SKM-1 (cell line): ENCODE measurements at regions not wholly inside any gene's neighbourhood (a gene's known extent, or its start where the extent isn't known, plus 50 kb on each side); places are given as distances from the start of the nearest gene placed in this dataset.
"Not testable (repeated sequence)": the region's sequence is repeated elsewhere in the genome, so short reads cannot be mapped to it uniquely, and the experiment has no call there.

Source experiments
- DNase-seq: peaks from one replicate; lab custom pipeline; 2025; ENCODE audit not compliant: unreplicated experiment; lab: John Stamatoyannopoulos, UW

DNA sequence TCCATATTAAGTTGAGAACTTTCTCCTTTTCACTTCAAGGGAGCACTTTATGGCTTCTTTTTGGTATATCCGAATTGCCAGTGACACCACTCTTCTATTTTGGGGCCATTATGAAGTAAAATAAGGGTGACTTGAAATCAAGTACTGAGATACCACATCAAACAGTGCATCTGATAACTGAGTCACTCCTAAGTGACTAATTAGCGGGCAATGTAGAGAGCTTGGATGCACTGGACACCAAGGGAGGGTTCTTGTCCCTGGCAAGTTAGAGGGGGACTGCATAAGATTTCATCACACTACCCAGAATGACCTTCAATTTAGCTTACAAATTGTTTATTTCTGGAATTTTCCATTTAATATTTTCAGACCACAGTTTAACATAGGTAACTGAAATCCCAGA lies 813.9 kb upstream of the CDH10 start:
- no peak for DNase-seq

DNA sequence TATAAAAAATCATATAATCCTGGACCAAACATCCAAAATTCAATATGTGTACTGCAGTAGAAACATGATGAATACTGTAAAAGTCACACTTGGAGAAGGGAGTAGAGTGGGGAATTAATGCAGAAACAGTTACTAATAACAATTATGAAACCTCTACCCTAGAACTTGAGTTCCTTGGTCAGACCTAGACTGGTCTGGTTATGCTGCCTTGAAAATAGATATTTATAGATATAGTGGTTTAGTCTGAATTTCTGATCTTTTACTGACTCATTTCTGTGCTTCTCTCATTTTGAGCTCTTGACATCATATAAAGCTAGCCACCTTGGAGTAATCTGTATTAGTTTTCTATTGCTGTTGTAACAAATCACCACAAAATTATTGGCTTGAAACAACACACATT lies 808.7 kb upstream of the CDH10 start:
- DNase-seq, result no peak

DNA sequence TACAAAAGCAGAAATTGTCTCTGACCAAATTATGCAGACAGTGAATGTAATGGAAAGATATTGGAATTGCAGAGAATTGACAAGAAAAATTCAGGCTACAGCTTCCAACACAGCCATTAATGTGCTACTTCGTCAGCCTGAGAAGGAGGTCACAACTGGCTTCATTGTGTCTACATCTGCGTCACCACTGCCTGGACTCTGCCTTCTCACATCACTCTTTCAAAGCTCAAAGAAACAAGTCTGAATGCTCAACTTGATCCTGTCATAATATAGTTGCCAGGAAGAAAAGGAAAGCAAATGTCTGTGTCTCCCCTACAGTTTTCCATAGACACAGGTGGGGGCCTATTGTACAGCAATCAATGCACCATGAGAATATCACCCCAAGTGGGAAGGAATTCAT lies 806.5 kb upstream of the CDH10 start:
- DNase-seq, result no peak

DNA sequence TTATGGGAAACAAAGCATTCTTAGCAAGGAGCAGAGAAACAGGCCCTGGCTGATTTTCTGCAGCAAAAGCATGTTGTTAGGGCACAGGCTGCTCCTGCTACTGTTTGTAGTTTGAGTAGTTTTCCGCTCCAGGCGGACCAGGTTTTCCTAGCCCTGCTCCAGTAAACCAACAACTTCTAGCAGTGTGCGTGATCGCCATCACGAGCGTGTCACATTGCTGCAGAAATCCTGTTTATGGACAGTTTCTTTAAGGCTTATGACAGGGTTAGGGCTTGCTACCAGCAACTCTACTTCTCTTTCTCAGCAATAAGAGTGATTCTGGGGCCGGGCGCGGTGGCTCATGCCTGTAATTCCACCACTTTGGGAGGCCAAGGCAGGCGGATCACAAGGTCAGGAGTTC lies 803.9 kb upstream of the CDH10 start:
- DNase-seq, result no peak

DNA sequence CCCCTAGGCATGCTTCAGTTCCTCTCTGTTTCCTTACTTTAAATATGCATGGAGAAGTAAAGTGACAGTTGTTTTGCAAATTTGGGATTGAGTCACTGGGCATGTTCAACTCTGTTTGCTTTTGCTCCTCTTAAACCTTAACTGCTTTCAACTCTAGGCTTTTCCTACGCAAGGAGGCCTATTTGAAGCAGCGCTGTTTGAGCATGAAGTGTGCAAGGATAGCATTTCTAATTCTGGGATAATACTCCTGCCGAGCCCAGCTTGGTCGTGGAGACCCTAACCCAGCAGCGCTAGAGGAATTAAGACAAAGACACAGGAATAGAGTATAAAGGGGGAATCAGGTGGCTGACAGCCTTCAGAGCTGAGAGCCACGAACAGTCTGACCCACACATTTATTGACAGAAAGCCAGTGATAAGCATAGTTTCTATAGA lies 803.4 kb upstream of the CDH10 start:
- DNase-seq, result no peak

DNA sequence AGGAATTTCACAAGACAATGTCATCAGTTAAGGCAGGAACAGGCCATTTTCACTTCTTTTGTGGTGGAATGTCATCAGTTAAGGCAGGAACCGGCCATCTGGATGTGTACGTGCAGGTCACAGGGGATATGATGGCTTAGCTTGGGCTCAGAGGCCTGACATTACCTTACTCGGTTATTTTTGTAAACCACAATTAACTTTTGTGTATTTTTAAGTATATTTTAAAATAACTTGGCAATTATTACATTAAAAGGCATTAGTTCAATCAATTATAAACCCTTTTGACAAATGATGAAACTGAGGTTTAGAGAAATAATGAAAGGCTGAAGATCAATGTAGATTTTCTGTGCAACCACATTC lies 801.3 kb upstream of the CDH10 start:
- not testable (repeated sequence) for DNase-seq

DNA sequence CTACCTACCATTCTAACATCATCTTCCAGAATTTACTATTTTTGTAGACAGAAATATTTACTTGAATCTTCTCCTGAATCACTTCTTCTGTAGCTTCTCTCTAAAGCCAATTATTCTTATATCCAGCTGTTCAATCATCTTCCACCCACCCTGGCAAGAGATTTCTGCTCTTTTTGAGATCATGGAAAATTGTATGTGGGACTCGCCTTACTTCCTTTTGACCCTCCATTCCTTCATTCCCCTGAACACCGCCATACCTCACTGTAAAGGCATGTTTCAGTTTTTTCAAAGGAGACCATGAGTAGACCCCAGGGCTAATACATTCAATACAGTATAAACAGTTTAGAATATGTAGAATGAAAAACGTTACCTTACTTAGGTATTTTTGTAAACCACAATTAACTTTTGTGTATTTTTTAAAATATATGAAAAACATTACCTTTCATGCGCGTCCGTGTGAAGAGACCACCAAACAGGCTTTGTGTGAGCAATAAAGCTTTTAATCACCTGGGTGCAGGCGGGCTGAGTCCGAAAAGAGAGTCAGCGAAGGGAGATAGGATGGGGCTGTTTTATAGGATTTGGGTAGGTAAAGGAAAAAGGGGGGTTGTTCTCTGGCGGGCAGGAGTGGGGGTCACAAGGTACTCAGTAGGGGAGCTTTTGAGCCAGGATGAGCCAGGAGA lies 800.7 kb upstream of the CDH10 start:
- not testable (repeated sequence) for DNase-seq

DNA sequence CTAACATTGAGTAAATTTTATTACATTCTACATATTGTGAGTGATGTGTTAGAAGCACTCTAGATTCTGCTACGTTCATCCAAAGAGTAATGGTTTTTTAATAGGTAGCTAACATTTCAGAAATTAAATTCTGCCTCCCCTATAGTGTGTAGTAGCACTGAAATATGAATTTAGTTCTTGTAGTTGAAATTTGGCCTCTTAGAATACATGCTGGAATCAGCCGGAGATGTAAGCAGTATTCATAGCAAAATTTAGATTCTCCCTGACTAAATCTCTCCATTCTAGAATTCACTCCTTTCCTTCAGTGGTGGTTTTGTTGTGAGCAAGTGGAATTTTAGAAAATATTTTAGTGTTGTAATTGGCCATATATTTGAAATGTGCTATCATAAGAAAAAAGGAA lies 799.9 kb upstream of the CDH10 start:
- DNase-seq, result no peak

DNA sequence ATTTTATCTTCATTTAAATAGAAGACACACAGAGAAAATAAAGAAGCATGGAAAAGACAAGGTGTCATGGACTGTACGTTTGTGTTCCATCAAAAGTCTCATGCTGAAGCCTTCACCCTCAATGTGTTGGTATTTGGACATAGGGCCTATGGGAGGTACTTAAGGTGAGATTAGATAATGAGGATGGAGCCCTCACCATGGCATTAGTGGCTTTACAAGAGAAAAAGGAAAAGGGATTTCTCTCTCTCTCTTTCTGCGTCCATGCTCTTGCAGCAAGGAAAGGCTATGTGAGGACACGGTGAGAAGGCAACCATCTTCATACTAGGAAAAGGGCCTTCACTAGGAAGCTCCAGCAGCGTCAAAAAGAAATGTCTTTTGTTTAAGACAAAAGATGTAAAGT lies 797.0 kb upstream of the CDH10 start:
- no peak for DNase-seq

DNA sequence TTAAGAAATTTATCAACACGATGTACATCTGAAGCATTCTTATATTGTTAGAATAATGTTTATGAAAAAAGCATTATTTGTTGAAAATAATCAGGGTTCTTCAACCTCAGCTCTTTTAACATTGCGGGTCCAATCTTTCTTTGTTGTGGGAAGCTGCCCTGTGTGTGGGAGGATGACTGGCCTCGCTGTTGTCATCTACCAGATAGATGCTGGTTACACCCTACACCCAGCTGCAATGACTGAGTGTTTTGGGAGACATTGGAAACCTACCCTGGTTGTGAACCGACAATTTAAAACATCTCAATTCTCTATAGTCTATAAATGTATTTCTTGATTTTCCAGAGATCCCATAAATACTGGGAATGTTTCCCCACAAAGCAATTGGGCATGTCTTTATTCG lies 794.2 kb upstream of the CDH10 start:
- no peak for DNase-seq

DNA sequence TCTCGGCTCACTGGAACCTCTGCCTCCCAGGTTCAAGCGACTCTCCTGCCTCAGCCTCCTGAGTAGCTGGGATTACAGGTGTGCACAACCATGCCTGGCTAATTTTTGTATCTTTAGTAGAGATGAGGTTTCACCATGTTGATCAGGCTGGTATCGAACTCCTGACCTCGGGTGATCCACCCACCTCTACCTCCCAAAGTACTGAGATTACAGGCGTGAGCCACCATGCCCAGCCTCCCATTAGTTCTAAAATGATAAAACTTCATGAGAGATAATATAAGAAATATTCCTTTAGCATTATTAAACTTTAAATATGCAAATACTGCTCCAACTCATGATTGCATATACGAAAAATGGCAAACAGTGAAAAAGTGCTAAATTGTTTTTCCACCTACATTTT lies 793.6 kb upstream of the CDH10 start:
- not testable (repeated sequence) for DNase-seq

DNA sequence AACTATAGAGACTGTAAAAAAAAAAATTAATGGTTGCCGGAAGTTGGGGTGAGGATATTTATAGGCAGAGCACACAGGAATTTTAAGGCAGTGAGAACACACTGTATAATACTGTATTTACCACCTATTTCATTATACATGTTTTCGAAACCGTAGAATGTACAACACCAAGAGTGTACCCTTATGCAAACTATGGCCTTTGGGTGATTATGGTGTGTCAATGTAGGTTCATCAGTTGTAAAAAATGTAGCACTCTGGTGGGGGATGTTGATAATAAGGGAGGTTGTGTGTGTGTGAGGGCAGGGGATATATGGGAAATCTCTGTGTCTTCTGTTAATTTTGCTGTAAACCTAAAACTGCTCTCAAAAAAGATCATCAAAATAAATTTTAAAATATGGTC lies 791.7 kb upstream of the CDH10 start:
- DNase-seq, result no peak

DNA sequence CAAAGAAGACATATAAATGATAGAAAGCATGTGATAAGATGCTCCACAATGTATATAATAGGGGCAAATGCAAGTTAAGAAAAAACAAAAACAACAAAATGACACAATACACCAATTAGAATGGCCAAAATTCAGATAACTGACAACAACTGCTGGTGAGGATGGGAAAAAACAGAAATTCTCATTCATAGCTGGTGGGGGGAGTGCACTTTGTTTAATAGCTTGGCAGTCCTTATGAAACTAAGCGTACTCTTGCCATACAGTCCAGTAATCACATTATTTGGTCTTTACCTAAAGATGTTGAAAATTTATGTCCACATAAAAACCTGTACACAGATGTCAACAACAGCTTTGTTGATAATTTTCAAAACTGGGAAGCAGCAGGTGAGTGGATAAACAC lies 791.1 kb upstream of the CDH10 start:
- no peak for DNase-seq

DNA sequence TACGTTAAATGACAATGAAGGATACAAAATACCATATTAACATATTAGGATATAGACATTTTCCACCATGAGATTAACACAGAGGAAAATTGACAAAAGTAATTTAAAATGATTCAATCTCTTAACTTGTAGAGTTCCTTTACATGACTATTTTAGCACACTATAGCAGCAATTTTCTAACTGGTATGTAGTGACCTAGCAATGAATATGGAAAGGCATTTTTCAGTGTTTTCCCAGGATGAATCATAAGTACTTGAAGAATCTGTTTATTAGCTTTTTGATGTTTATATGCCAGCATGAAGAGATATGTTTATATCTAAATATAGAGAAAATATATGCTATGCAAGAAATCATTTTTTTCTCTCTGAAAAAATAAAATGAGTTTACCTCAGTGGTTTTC lies 782.5 kb upstream of the CDH10 start:
- no peak for DNase-seq

DNA sequence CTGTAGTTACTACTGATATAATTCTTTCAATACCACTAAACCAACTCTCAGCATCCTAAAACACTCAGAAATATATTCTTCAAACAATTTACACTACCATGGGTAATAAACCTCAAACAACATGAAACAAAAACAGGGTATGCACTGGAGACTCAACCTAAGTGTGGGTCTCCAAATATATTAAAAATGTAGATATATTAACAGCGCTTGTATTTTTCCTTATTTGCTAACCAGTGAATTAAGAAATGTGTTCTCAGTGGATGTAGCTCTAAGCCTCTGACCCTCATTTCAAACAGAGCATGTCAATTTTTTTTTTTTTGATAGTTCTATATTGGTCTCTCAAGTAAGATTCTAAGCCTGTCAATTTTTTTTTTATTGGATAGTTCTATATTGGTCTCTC lies 778.5 kb upstream of the CDH10 start:
- DNase-seq, result no peak

DNA sequence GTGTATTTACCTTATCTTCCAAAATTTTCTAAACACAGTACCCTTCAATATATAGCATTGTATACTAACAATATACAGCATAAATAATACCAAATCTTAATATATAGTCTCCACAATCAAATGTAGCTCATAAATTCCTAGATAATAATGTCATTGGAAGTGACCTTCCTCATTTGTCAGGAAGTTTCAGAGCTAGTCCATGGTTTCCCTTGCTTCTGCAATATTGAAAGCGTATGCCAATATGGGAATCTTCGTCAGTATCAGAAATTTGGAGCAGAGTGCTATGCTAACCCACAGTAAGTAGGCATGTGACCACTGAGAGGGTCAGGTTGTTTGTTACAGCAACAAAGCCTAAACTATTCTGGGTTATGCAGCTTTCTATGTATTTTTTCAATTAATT lies 774.9 kb upstream of the CDH10 start:
- DNase-seq, result no peak

DNA sequence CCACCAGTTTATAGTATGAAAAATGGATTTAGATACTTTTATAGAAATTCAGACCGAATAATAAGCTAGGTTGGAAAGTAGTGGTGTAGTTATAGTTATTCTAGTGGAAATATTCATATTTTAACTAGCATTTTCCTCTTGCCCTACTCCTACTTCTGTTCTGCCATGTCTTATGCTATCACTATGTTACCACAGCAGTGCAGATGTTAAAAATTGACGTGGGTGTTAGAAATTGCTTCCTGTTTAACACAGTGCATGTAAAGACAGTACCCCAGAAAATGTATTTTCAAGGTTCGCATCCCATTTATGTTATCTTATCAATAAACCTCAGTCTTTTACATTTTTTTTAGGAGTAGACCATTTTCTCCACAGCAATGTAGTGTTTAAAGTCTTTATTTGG lies 774.2 kb upstream of the CDH10 start:
- DNase-seq, result no peak

DNA sequence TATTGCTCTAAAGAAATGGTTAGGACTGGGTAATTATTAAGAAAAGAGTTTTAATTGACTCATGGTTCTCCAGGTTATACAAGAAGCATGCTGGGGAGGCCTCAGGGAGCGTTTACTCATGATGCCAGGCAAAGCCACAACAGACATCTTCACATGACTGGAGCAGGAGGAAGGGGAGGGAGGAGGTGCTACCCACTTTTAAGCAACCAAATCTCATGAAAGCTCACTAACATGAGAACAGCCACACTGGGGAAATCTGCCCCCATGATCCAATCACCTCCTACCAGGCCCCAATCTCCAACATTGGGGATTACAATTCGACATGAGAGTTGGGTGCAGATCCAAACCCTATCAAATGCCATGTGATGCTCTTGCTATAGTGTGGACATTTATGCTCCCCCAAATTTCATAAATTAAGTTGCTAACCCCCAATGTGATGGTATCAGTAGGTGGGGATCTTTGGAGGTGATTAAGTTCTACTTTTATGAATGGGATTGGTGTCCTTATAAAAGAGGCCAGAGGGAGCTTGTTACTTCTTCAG lies 773.6 kb upstream of the CDH10 start:
- DNase-seq, result no peak

DNA sequence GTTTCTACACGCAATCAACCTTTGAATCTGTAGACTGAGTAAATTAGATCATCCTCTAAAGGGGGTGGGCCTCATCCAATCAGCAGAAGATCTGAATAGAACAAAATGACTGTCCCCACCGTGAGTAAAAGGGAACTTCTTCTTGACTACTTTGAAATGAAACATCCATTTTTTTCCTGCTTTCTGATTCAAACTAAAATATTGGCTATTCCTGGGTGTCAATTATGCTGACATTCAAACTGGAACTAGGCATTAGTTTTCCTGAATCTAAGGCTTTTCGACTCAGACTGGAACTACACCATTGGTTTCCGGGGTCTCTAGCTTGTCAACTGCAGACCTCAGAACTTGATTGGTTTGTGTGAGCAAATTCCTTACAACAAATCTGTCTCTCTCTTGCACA lies 772.2 kb upstream of the CDH10 start:
- DNase-seq, result no peak

DNA sequence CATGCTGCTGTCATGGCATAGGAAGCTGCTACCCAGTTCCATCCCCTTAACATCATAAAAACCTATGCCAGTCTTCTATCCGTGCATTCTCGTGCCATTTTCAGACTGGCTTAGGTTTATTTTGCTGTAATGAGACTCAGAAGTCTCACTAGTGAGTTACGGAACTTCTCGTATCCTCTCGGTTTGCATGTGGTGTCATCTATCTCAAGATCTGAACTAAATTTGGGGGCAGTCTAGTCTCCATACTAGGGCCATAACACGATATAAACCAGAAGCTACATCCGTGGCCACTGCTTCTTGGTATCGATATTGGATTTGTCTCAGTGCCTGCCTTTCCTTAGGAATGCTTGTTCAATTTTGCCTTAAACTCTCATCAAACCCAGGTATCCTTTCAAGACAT lies 771.2 kb upstream of the CDH10 start:
- no peak for DNase-seq

DNA sequence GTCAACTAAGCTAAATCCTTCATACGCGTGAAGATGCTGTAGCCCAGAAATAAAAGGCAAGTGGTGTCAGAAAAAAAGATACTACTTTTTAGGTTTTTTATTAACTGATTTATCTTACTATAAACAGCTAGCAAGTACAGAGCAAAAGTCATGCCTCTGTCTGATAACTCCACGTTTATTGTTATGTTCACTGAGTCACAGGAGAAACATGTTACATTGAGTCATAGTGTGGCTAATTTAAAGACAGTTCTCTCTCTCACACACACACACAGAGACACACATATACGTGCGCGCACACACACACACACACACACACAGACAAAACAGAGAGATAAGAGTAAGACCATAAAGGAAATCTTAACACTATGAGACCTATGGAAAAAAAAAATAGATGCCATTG lies 770.0 kb upstream of the CDH10 start:
- DNase-seq, result no peak

DNA sequence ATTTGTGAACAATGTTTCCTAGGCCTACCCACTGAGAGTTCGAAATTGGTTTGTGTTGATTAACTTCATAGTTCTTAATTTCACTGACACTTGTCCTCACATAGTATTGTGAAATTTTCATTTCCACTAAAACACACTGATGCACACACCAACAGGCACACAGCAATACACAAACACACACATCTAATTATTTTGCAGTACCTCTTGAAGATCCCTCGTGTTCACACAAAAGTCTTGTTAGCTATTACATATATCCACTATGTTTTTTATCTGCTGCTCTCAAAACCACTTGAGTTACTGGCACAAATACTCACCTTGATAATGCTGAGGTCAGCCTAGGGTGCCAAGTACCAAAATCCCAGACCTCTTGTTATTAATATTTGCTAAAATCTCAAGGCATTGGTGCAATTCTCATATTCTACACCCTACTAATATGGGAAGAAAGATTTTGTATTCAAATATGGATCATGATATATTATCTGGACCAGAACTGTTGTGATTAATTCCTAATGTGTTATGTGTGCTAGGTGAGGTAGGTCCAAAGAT lies 767.4 kb upstream of the CDH10 start:
- no peak for DNase-seq

DNA sequence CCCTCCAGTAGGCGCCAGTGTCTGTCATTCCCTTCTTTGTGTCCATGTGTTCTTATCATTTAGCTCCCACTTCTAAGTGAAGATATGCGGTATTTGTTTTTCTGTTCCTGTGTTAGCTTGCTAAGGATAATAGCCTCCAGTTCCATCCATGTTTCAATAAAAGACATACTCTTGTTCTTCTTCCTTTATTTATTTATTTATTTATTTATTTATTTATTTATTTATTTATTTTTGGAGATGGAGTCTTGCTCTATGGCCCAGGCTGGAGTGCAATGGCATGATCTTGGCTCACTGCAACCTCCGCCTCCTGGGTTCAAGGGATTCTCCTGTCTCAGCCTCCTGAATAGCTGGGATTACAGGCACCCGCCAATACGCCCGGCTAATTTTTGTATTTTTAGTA lies 762.6 kb upstream of the CDH10 start:
- not testable (repeated sequence) for DNase-seq
